Suprapubic skin (tissue), 4 donors: ENCODE measurements at regions not wholly inside any gene's neighbourhood (a gene's known extent, or its start where the extent isn't known, plus 50 kb on each side); places are given as distances from the start of the nearest gene placed in this dataset.

Experiments
- DNase-seq, 2 donors: peaks; one replicate each; pipeline ENCODE4 v3.0.0-alpha.2; 2019; ENCODE audit warnings: low spot score in 2 of 2
- H3K27ac ChIP-seq: fragments of 200-600 bp; sonication (generic); one replicate; pipeline ENCODE4 v1.5.1; 2019
- H3K27me3 ChIP-seq: fragments of 200-600 bp; sonication (generic); one replicate; pipeline ENCODE4 v1.5.1; 2019
- H3K36me3 ChIP-seq: fragments of 200-600 bp; sonication (generic); one replicate; pipeline ENCODE4 v1.5.1; 2019
- H3K4me1 ChIP-seq: fragments of 200-600 bp; sonication (generic); one replicate; pipeline ENCODE4 v1.5.1; 2019
- H3K4me3 ChIP-seq: fragments of 200-600 bp; sonication (generic); one replicate; pipeline ENCODE4 v1.5.1; 2019; ENCODE audit warnings: mild to moderate bottlenecking
- H3K9me3 ChIP-seq: fragments of 200-600 bp; sonication (generic); one replicate; pipeline ENCODE4 v1.5.1; 2019
- EP300 ChIP-seq: sonication (generic); formaldehyde crosslinking; IDR thresholded peaks from one replicate; pipeline ENCODE4 v1.6.1; 2017; ENCODE audit warnings: antibody characterized with exemption
- POLR2A ChIP-seq, 2 donors: fragments of 450-650 bp; IDR thresholded peaks; one replicate each; pipeline ENCODE4 v1.6.1; 2017; ENCODE audit warnings: antibody characterized with exemption in 2 of 2, mild to moderate bottlenecking in 2 of 2, moderate library complexity in 2 of 2
- POLR2AphosphoS5 ChIP-seq, 3 donors: sonication (generic); formaldehyde crosslinking; IDR thresholded peaks; one replicate each; pipeline ENCODE4 v1.6.1; 2017; ENCODE audit warnings: antibody characterized with exemption in 3 of 3
- WGBS: methylation state at CpG from one replicate; pipeline ENCODE4 v1.1.5; 2018; 5-methylcytosine and 5-hydroxymethylcytosine counted together
- TF ChIP-seq, protein P1 (sequence below), 2 donors: fragments of 200-600 bp in 1 of 2; fragments of 450-650 bp in 1 of 2; sonication (generic) in 1 of 2; IDR thresholded peaks; one replicate each; pipeline ENCODE4 v1.5.1; 2016 to 2019; ENCODE audit warnings: antibody characterized with exemption in 2 of 2, mild to moderate bottlenecking in 1 of 2, moderate library complexity in 1 of 2

DNA sequence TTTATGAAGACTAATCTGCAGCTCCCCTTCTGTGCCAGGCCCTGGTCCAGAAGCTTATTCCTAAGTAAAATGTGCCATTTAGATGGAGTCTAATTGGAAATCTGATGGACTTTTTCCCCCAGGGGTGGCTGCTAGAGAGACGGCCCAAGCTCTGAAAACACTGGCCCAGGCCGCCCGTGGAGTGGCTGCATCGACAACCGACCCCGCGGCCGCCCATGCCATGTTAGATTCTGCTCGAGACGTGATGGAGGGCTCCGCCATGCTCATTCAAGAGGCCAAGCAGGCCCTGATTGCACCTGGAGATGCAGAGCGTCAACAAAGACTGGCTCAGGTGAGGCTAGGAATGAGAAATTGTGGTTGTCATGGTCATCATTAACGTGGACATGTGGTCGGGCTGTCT is 305.8 kb upstream of the TPM1 start:
- DNase-seq = no peak
- WGBS = 94% methylated on average over 14 of the region's 14 CpGs
- no peak for TF ChIP-seq POLR2AphosphoS5 (IDR thresholded peaks at IDR 0.05)
- no peak for TF ChIP-seq POLR2A (IDR thresholded peaks at IDR 0.05)
- TF ChIP-seq EP300 = no peak
- TF ChIP-seq, protein P1, sequence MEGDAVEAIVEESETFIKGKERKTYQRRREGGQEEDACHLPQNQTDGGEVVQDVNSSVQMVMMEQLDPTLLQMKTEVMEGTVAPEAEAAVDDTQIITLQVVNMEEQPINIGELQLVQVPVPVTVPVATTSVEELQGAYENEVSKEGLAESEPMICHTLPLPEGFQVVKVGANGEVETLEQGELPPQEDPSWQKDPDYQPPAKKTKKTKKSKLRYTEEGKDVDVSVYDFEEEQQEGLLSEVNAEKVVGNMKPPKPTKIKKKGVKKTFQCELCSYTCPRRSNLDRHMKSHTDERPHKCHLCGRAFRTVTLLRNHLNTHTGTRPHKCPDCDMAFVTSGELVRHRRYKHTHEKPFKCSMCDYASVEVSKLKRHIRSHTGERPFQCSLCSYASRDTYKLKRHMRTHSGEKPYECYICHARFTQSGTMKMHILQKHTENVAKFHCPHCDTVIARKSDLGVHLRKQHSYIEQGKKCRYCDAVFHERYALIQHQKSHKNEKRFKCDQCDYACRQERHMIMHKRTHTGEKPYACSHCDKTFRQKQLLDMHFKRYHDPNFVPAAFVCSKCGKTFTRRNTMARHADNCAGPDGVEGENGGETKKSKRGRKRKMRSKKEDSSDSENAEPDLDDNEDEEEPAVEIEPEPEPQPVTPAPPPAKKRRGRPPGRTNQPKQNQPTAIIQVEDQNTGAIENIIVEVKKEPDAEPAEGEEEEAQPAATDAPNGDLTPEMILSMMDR (IDR thresholded peaks at IDR 0.05) = no peak
- Histone ChIP-seq H3K4me1 (peaks cover under 1% of the 10 kb centered on the region), H3K9me3 (no peaks in the 10 kb centered on the region), H3K4me3 (no peak overlapping the region), H3K27ac (no peak overlapping the region), H3K27me3 (no peaks in the 10 kb centered on the region), H3K36me3 (peaks cover 24% of the 10 kb centered on the region)

DNA sequence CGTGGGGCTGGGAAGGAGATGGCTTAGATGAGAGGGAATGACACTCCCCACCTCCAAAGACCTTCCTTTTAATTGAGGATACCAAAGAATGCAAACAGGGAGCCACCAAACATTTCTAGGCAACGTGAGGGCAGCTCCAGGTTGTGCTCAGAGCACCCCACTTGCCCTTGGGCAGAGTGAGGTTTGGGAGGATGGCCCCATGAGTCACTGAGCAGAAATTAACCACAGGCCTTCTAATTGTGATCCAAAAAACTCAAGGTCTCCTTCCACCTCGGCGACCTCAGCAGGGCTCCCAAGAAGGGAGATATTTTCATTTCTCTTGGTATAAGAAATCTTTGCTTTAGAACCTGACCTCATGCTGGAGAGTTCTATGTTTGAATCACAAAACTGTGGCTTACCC is 305.0 kb upstream of the TPM1 start:
- TF ChIP-seq EP300 = no peak
- no peak for TF ChIP-seq POLR2A (IDR thresholded peaks at IDR 0.05)
- TF ChIP-seq, protein P1 (IDR thresholded peaks at IDR 0.05) = no peak
- TF ChIP-seq POLR2AphosphoS5 (IDR thresholded peaks at IDR 0.05) = no peak
- Histone ChIP-seq H3K27me3 (no peaks in the 10 kb centered on the region), H3K36me3 (peaks cover 24% of the 10 kb centered on the region), H3K27ac (no peak overlapping the region), H3K4me1 (peaks cover 7% of the 10 kb centered on the region), H3K9me3 (no peaks in the 10 kb centered on the region), H3K4me3 (no peak overlapping the region)
- 81% methylated on average over 4 of the region's 4 CpGs for WGBS
- no peak for DNase-seq

DNA sequence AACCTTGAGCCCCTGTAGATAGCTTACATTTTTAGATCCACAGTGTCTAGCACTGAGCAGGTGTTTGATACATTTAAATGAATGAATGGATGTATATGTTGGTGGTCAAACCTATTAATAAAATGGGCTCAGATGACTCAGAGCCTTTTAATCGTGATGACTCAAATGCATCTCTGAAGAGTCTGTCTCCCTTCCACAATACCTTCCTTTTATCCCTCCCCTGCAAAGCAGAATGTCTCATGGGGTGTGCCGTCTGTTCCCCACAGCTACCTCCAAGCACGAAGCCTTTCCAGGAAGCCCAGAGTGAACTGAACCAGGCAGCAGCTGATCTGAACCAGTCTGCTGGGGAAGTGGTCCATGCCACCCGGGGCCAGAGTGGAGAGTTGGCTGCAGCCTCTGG is 303.5 kb upstream of the TPM1 start:
- H3K36me3 ChIP-seq = peaks cover 24% of the 10 kb centered on the region
- H3K27ac ChIP-seq = no peak overlapping the region
- WGBS = 82% methylated on average over 4 of the region's 4 CpGs

DNA sequence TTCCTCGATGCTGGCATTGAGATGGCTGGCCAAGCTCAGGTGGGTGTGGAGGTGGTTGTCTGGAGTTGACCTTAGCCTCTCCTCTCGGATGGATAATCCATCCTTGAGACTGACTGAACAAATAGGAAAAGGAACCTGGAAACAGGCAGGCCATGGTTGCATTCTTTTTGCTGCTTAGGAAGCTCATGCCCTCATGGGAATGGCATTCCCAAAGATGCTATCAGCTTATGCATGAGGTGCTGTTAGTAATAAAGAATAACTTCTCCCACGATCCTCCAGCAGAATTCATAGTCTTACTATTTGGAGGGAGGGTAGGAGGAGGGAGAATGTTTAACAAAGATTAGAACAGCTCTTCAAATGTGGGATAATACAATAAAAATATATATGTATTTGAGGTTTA is 303.0 kb upstream of the TPM1 start:
- Histone ChIP-seq H3K4me3 (no peak overlapping the region), H3K4me1 (peaks cover 19% of the 10 kb centered on the region), H3K27ac (no peak overlapping the region), H3K27me3 (no peaks in the 10 kb centered on the region), H3K36me3 (peaks cover 24% of the 10 kb centered on the region), H3K9me3 (no peaks in the 10 kb centered on the region)
- 83% methylated on average over 3 of the region's 3 CpGs for WGBS
- no peak for DNase-seq
- TF ChIP-seq POLR2AphosphoS5 (IDR thresholded peaks at IDR 0.05) (no peak), EP300 (no peak), POLR2A (IDR thresholded peaks at IDR 0.05) (no peak)
- TF ChIP-seq, protein P1 (IDR thresholded peaks at IDR 0.05) = no peak

More for the DNA sequence above, 303.5 kb upstream of the TPM1 start:
- Histone ChIP-seq H3K4me1 (peaks cover 19% of the 10 kb centered on the region), H3K27me3 (no peaks in the 10 kb centered on the region), H3K4me3 (no peak overlapping the region), H3K9me3 (no peaks in the 10 kb centered on the region)
- TF ChIP-seq POLR2AphosphoS5 (IDR thresholded peaks at IDR 0.05) (no peak), POLR2A (IDR thresholded peaks at IDR 0.05) (no peak), EP300 (no peak)
- TF ChIP-seq, protein P1 (IDR thresholded peaks at IDR 0.05) = no peak
- no peak for DNase-seq

DNA sequence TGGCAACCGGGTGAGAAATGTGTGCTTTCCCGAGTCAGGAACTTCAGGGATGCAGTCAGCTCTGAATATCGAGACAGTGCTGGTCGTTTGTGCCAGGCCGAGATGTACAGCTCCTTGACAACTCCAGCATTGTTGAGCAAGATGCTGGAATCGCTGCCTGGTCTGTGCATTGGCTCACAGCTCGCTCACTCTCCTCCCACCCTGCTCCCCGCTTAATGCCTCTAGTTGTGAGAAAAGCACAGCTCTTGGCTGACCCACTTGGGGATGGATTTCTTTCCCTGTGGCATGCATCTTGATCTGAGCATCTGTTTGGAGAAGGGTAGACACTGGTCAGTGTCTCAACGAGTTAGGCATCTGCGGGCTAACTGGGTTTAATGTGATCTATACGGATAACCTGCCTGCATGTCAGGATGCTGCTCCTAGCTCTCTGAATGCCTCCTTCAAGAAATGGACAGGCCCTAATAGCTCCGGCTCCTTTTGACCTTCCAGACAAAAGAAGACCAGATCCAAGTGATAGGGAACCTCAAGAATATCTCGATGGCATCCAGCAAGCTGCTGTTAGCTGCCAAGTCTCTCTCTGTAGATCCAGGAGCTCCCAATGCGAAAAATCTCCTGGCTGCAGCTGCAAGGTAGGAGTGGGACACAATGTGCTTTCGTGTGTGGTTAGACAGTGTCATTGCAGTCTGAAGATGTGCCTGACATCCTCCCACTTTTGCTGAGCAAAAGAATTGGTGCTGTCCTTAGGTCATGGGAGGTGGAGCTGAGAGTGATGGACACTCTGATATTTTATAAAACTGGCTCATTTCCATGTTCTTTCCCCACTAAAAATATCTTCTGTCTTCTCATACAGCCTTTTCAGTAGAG is 302.2 kb upstream of the TPM1 start:
- DNase-seq = no peak
- WGBS = 86% methylated on average over 15 of the region's 15 CpGs
- no peak overlapping the region for H3K4me3 ChIP-seq
- peaks cover 24% of the 10 kb centered on the region for H3K36me3 ChIP-seq
- peaks cover 19% of the 10 kb centered on the region for H3K4me1 ChIP-seq
- H3K27ac ChIP-seq = no peak overlapping the region
- H3K9me3 ChIP-seq = no peaks in the 10 kb centered on the region
- H3K27me3 ChIP-seq = no peaks in the 10 kb centered on the region
- TF ChIP-seq EP300 = no peak
- TF ChIP-seq, protein P1 (IDR thresholded peaks at IDR 0.05) = no peak
